NCI-H146 (cell line): ENCODE measurements at regions not wholly inside any gene's neighbourhood (a gene's known extent, or its start where the extent isn't known, plus 50 kb on each side); places are given as distances from the start of the nearest gene placed in this dataset.

ENCODE experiments used
- DNase-seq: peaks from one replicate; lab custom pipeline; 2025; lab: John Stamatoyannopoulos, UW

- no peak for DNase-seq
These were observed 129.7 kb downstream of the TDRD15 start for GRCh38 chr2:21253311-21254027.

- no peak for DNase-seq
These were observed 130.6 kb downstream of the TDRD15 start for GRCh38 chr2:21254170-21254965.

- no peak for DNase-seq
These were observed 132.2 kb downstream of the TDRD15 start for GRCh38 chr2:21256006-21256405.

- DNase-seq: no peak
These were observed 133.9 kb downstream of the TDRD15 start for GRCh38 chr2:21257621-21258020.

GRCh38 chr2:21258082-21258481, 134.3 kb downstream of the TDRD15 start:
- no peak for DNase-seq

GRCh38 chr2:21260311-21260710, 136.5 kb downstream of the TDRD15 start:
- DNase-seq: no peak

GRCh38 chr2:21261591-21261990, 137.8 kb downstream of the TDRD15 start:
- no peak for DNase-seq

GRCh38 chr2:21262426-21262940, 138.7 kb downstream of the TDRD15 start:
- no peak for DNase-seq

- no peak for DNase-seq
These were observed 139.9 kb downstream of the TDRD15 start for GRCh38 chr2:21263622-21264021.

GRCh38 chr2:21265752-21266151, 142.0 kb downstream of the TDRD15 start:
- no peak for DNase-seq

- DNase-seq: no peak
These were observed 143.6 kb downstream of the TDRD15 start for GRCh38 chr2:21267232-21267835.

- no peak for DNase-seq
These were observed 144.6 kb downstream of the TDRD15 start for GRCh38 chr2:21268197-21268877.

- no peak for DNase-seq
These were observed 145.1 kb downstream of the TDRD15 start for GRCh38 chr2:21268878-21269224.

- no peak for DNase-seq
These were observed 145.6 kb downstream of the TDRD15 start for GRCh38 chr2:21269382-21269781.

- DNase-seq: no peak
These were observed 146.3 kb downstream of the TDRD15 start for GRCh38 chr2:21270083-21270491.

- no peak for DNase-seq
These were observed 146.9 kb downstream of the TDRD15 start for GRCh38 chr2:21270708-21271122.

- no peak for DNase-seq
These were observed 152.4 kb downstream of the TDRD15 start for GRCh38 chr2:21276163-21276562.

GRCh38 chr2:21277068-21278056, 153.6 kb downstream of the TDRD15 start:
- no peak for DNase-seq

GRCh38 chr2:21279525-21279924, 155.8 kb downstream of the TDRD15 start:
- DNase-seq: no peak

- no peak for DNase-seq
These were observed 157.0 kb downstream of the TDRD15 start for GRCh38 chr2:21280793-21281192.

- DNase-seq: no peak
These were observed 157.6 kb downstream of the TDRD15 start for GRCh38 chr2:21281384-21281783.
